MCF 10A (cell line): ENCODE measurements at regions not wholly inside any gene's neighbourhood (a gene's known extent, or its start where the extent isn't known, plus 50 kb on each side); places are given as distances from the start of the nearest gene placed in this dataset.

Source experiments
- BruUV-seq: library from RNA; stranded (reverse); fragments of 400-500 nt; replicated peaks from 2 replicates; lab custom pipeline; 2021; lab: Mats Ljungman, UMichigan
- CTCF ChIA-PET: fragments of 300-600 bp; sonication (Branson Sonifier 250); formaldehyde crosslinking; extraction: SDS; loops from one replicate; lab custom pipeline; 2021; ENCODE audit warnings: antibody characterized with exemption, inconsistent platforms; lab: Yijun Ruan, JAX
- POLR2A ChIA-PET: fragments of 300-600, 350-650 bp; sonication (Branson Sonifier 250); formaldehyde crosslinking; extraction: SDS; loops from one replicate; lab custom pipeline; 2020; ENCODE audit warnings: antibody characterized with exemption, inconsistent platforms; lab: Yijun Ruan, JAX
- DNase-seq: peaks from one replicate; pipeline ENCODE4 v3.0.0-alpha.2; 2018; ENCODE audit not compliant: unreplicated experiment
- H3K27ac Mint-ChIP-seq: one replicate; pipeline ENCODE4 v1.8.0; 2022; ENCODE audit warnings: mild to moderate bottlenecking, low read depth, mixed read lengths; ENCODE audit not compliant: unreplicated experiment
- H3K27me3 Mint-ChIP-seq: one replicate; pipeline ENCODE4 v1.8.0; 2022; ENCODE audit warnings: mixed read lengths; ENCODE audit not compliant: insufficient read depth, unreplicated experiment
- H3K36me3 Mint-ChIP-seq: one replicate; pipeline ENCODE4 v1.8.0; 2022; ENCODE audit warnings: mild to moderate bottlenecking, moderate library complexity, mixed read lengths; ENCODE audit not compliant: insufficient read depth, unreplicated experiment
- H3K4me1 Mint-ChIP-seq: one replicate; pipeline ENCODE4 v1.8.0; 2022; ENCODE audit warnings: mixed read lengths; ENCODE audit not compliant: insufficient read depth, unreplicated experiment
- H3K4me3 Mint-ChIP-seq: one replicate; pipeline ENCODE4 v1.8.0; 2022; ENCODE audit warnings: mild to moderate bottlenecking, moderate library complexity, mixed read lengths; ENCODE audit not compliant: unreplicated experiment
- H3K9me3 Mint-ChIP-seq: one replicate; pipeline ENCODE4 v1.8.0; 2022; ENCODE audit warnings: mixed read lengths; ENCODE audit not compliant: unreplicated experiment
- intact Hi-C: fragments of 100-400 bp; cut with micrococcal nuclease; formaldehyde crosslinking; loops from 2 replicates; pipeline ENCODE4 v1.14.1; 2022
- TF ChIP-seq, protein P1 (sequence below): fragments of 200-600 bp; IDR thresholded peaks from one replicate; pipeline ENCODE4 v1.8.0; 2022; ENCODE audit warnings: antibody characterized with exemption, mild to moderate bottlenecking; ENCODE audit not compliant: unreplicated experiment

- H3K27me3 Mint-ChIP-seq, result no peaks in the 10 kb centered on the region
- ChIA-PET POLR2A (no interaction called here), CTCF (no interaction called here)
These were observed 378.5 kb downstream of the SHANK2 start for GRCh38 chr11:70873736-70874412.

GRCh38 chr11:70876685-70877084, 375.7 kb downstream of the SHANK2 start:
- intact Hi-C loops, result no loop called here
- TF ChIP-seq, protein P1, sequence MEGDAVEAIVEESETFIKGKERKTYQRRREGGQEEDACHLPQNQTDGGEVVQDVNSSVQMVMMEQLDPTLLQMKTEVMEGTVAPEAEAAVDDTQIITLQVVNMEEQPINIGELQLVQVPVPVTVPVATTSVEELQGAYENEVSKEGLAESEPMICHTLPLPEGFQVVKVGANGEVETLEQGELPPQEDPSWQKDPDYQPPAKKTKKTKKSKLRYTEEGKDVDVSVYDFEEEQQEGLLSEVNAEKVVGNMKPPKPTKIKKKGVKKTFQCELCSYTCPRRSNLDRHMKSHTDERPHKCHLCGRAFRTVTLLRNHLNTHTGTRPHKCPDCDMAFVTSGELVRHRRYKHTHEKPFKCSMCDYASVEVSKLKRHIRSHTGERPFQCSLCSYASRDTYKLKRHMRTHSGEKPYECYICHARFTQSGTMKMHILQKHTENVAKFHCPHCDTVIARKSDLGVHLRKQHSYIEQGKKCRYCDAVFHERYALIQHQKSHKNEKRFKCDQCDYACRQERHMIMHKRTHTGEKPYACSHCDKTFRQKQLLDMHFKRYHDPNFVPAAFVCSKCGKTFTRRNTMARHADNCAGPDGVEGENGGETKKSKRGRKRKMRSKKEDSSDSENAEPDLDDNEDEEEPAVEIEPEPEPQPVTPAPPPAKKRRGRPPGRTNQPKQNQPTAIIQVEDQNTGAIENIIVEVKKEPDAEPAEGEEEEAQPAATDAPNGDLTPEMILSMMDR, result no peak
- Mint-ChIP-seq H3K27ac (no peak overlapping the region), H3K4me3 (no peak overlapping the region), H3K9me3 (peaks cover 46% of the 10 kb centered on the region), H3K36me3 (peaks cover 7% of the 10 kb centered on the region), H3K27me3 (no peaks in the 10 kb centered on the region), H3K4me1 (no peaks in the 10 kb centered on the region)
- POLR2A ChIA-PET, result no interaction called here
- BruUV-seq, result no TSS peak
- no peak for DNase-seq
- CTCF ChIA-PET, result interaction anchor here (0.6 kb wide), 1 partner anchor 510 kb away, joined by 3 read pairs; no protein-coding TSS in a partner anchor

More at GRCh38 chr11:70873736-70874412, 378.5 kb downstream of the SHANK2 start:
- Mint-ChIP-seq H3K27ac (no peak overlapping the region), H3K4me1 (no peaks in the 10 kb centered on the region), H3K36me3 (no peaks in the 10 kb centered on the region), H3K9me3 (peaks cover 57% of the 10 kb centered on the region), H3K4me3 (no peak overlapping the region)
- BruUV-seq, result no TSS peak
- TF ChIP-seq, protein P1, result no peak
- intact Hi-C loops, result no loop called here
- no peak for DNase-seq

DNA sequence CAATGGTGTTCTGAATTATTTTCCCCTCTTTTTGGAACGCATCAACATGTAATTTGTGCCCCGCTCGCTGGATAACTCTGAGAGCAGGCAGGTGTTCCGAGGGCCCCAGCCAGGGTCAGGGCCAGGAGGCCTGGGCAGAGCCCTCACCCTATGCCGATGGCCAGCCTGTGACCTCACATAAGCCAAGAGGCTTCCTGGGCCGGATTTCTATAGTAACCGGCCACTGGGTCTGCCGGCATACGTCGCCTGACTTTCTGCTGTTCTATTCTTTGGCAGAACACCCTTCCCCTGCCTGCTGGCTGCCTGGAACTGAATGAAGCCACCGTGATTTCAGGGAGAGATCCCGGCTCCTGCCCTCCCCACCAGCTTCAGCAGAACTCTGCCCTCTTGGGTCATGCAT, 375.2 kb downstream of the SHANK2 start:
- no TSS peak for BruUV-seq
- DNase-seq, result no peak
- Mint-ChIP-seq H3K9me3 (peaks cover 42% of the 10 kb centered on the region), H3K27me3 (no peaks in the 10 kb centered on the region), H3K36me3 (peaks cover 7% of the 10 kb centered on the region), H3K4me1 (no peaks in the 10 kb centered on the region), H3K27ac (no peak overlapping the region), H3K4me3 (no peak overlapping the region)
- POLR2A ChIA-PET, result no interaction called here
- CTCF ChIA-PET, result interaction anchor here (0.6 kb wide), 1 partner anchor 509 kb away, joined by 3 read pairs; no protein-coding TSS in a partner anchor
- intact Hi-C loops, result no loop called here
- TF ChIP-seq, protein P1, result no peak

- Mint-ChIP-seq H3K9me3 (peaks cover 32% of the 10 kb centered on the region), H3K36me3 (peaks cover 7% of the 10 kb centered on the region)
- CTCF ChIA-PET, result no interaction called here
These were observed 374.0 kb downstream of the SHANK2 start for GRCh38 chr11:70878366-70878765.

More at GRCh38 chr11:70878366-70878765, 374.0 kb downstream of the SHANK2 start:
- DNase-seq, result no peak
- BruUV-seq, result no TSS peak
- TF ChIP-seq, protein P1, result no peak
- POLR2A ChIA-PET, result no interaction called here
- intact Hi-C loops, result no loop called here
- no peaks in the 10 kb centered on the region for H3K4me1 Mint-ChIP-seq
- H3K27ac Mint-ChIP-seq, result no peak overlapping the region
- no peak overlapping the region for H3K4me3 Mint-ChIP-seq
- H3K27me3 Mint-ChIP-seq, result no peaks in the 10 kb centered on the region
